HG02798 (cell line): ENCODE measurements at regions not wholly inside any gene's neighbourhood (a gene's known extent, or its start where the extent isn't known, plus 50 kb on each side); places are given as distances from the start of the nearest gene placed in this dataset.
"Not testable (repeated sequence)": the region's sequence is repeated elsewhere in the genome, so short reads cannot be mapped to it uniquely, and the experiment has no call there.

Source experiments
- ATAC-seq: cut with Tn5 transposase; IDR thresholded peaks from one replicate; pipeline ENCODE4 v1.9.1; 2021; ENCODE audit warnings: mild to moderate bottlenecking; ENCODE audit not compliant: unreplicated experiment, poor library complexity

GRCh38 chr5:39558541-39558940 is 133.8 kb upstream of the DAB2 start:
- no peak for ATAC-seq

- no peak for ATAC-seq
These were observed 131.0 kb upstream of the DAB2 start for GRCh38 chr5:39555788-39556187.

- no peak for ATAC-seq
These were observed 122.9 kb upstream of the DAB2 start for GRCh38 chr5:39547553-39548154.

GRCh38 chr5:39544941-39545340 is 120.2 kb upstream of the DAB2 start:
- ATAC-seq: no peak

GRCh38 chr5:39543335-39543734 is 118.6 kb upstream of the DAB2 start:
- no peak for ATAC-seq

GRCh38 chr5:39542511-39543285 is 117.9 kb upstream of the DAB2 start:
- no peak for ATAC-seq

- ATAC-seq: no peak
These were observed 117.1 kb upstream of the DAB2 start for GRCh38 chr5:39541920-39542319.

GRCh38 chr5:39539470-39539869 is 114.7 kb upstream of the DAB2 start:
- no peak for ATAC-seq

- ATAC-seq: no peak
These were observed 109.9 kb upstream of the DAB2 start for GRCh38 chr5:39534690-39535089.

- no peak for ATAC-seq
These were observed 109.0 kb upstream of the DAB2 start for GRCh38 chr5:39533749-39534148.

GRCh38 chr5:39532511-39532910 is 107.7 kb upstream of the DAB2 start:
- ATAC-seq: no peak

GRCh38 chr5:39531306-39531705 is 106.5 kb upstream of the DAB2 start:
- no peak for ATAC-seq

GRCh38 chr5:39526914-39527477 is 102.2 kb upstream of the DAB2 start:
- no peak for ATAC-seq

- not testable (repeated sequence) for ATAC-seq
These were observed 101.0 kb upstream of the DAB2 start for GRCh38 chr5:39525781-39526180.

GRCh38 chr5:39525271-39525670 is 100.5 kb upstream of the DAB2 start:
- ATAC-seq: no peak

- no peak for ATAC-seq
These were observed 99.0 kb upstream of the DAB2 start for GRCh38 chr5:39523821-39524220.

GRCh38 chr5:39521940-39522590 is 97.3 kb upstream of the DAB2 start:
- ATAC-seq: no peak

- ATAC-seq: no peak
These were observed 96.5 kb upstream of the DAB2 start for GRCh38 chr5:39521098-39521860.

- no peak for ATAC-seq
These were observed 95.4 kb upstream of the DAB2 start for GRCh38 chr5:39520232-39520572.

- no peak for ATAC-seq
These were observed 94.9 kb upstream of the DAB2 start for GRCh38 chr5:39519566-39520231.
